ENCODE measurements at regions not wholly inside any gene's neighbourhood (a gene's known extent, or its start where the extent isn't known, plus 50 kb on each side); places are given as distances from the start of the nearest gene placed in this dataset.

DNA sequence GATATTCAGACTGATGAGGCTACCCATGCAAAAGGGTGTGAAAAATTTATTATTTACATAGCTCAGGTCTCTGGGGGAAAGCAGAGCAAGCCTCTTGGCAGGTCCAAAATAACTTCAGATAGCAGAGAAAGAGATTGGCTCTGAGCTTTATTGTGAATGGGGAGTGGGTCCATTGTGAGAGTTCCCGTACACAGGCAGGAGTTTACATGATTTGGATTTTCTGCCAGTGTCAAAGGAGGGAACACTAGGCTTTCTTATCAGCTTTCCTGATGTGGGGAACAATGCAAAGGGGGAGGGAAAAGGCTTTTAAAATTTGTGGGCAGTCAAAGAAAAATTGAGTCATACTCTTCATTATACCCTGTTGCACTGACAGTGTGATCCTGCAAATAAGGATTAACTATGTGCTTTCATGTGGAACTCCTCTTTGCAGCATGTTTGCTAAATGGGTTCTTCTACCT is 615.0 kb upstream of the RIOK2 start:
- TF ChIP-seq, protein P1, sequence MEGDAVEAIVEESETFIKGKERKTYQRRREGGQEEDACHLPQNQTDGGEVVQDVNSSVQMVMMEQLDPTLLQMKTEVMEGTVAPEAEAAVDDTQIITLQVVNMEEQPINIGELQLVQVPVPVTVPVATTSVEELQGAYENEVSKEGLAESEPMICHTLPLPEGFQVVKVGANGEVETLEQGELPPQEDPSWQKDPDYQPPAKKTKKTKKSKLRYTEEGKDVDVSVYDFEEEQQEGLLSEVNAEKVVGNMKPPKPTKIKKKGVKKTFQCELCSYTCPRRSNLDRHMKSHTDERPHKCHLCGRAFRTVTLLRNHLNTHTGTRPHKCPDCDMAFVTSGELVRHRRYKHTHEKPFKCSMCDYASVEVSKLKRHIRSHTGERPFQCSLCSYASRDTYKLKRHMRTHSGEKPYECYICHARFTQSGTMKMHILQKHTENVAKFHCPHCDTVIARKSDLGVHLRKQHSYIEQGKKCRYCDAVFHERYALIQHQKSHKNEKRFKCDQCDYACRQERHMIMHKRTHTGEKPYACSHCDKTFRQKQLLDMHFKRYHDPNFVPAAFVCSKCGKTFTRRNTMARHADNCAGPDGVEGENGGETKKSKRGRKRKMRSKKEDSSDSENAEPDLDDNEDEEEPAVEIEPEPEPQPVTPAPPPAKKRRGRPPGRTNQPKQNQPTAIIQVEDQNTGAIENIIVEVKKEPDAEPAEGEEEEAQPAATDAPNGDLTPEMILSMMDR (IDR thresholded peaks at IDR 0.05 in 4 of 5, conservative IDR thresholded peaks at IDR 0.05 in 1 of 5), result no peak
- TF ChIP-seq POLR2A (IDR thresholded peaks at IDR 0.05), result no peak

All from gastrocnemius medialis (tissue), 4 donors.